GM19452 (cell line): ENCODE measurements at regions not wholly inside any gene's neighbourhood (a gene's known extent, or its start where the extent isn't known, plus 50 kb on each side); places are given as distances from the start of the nearest gene placed in this dataset.

Experiments used
- ATAC-seq: cut with Tn5 transposase; IDR thresholded peaks from one replicate; pipeline ENCODE4 v1.9.1; 2021; ENCODE audit not compliant: unreplicated experiment

GRCh38 chr11:80587906-80588305 lies 1147.1 kb upstream of the TENM4 start:
- no peak for ATAC-seq

- ATAC-seq: no peak
Measured at GRCh38 chr11:80586464-80586863, 1145.6 kb upstream of the TENM4 start.

- no peak for ATAC-seq
Measured at GRCh38 chr11:80584661-80585060, 1143.8 kb upstream of the TENM4 start.

- ATAC-seq: no peak
Measured at GRCh38 chr11:80569832-80570231, 1129.0 kb upstream of the TENM4 start.

- no peak for ATAC-seq
Measured at GRCh38 chr11:80565231-80565630, 1124.4 kb upstream of the TENM4 start.

- no peak for ATAC-seq
Measured at GRCh38 chr11:80562523-80563125, 1121.8 kb upstream of the TENM4 start.

GRCh38 chr11:80559942-80560341 lies 1119.1 kb upstream of the TENM4 start:
- ATAC-seq: no peak

GRCh38 chr11:80553565-80553964 lies 1112.7 kb upstream of the TENM4 start:
- no peak for ATAC-seq

- ATAC-seq: no peak
Measured at GRCh38 chr11:80542704-80543103, 1101.9 kb upstream of the TENM4 start.

GRCh38 chr11:80538040-80538439 lies 1097.2 kb upstream of the TENM4 start:
- ATAC-seq: no peak

- no peak for ATAC-seq
Measured at GRCh38 chr11:80533463-80533862, 1092.6 kb upstream of the TENM4 start.

- no peak for ATAC-seq
Measured at GRCh38 chr11:80532633-80533232, 1091.9 kb upstream of the TENM4 start.

GRCh38 chr11:80529726-80530125 lies 1088.9 kb upstream of the TENM4 start:
- no peak for ATAC-seq

GRCh38 chr11:80525663-80526405 lies 1085.0 kb upstream of the TENM4 start:
- no peak for ATAC-seq

GRCh38 chr11:80524349-80524748 lies 1083.5 kb upstream of the TENM4 start:
- no peak for ATAC-seq

GRCh38 chr11:80523057-80523456 lies 1082.2 kb upstream of the TENM4 start:
- no peak for ATAC-seq

- no peak for ATAC-seq
Measured at GRCh38 chr11:80521592-80521991, 1080.8 kb upstream of the TENM4 start.

- no peak for ATAC-seq
Measured at GRCh38 chr11:80520507-80520887, 1079.7 kb upstream of the TENM4 start.

- no peak for ATAC-seq
Measured at GRCh38 chr11:80519596-80520506, 1079.0 kb upstream of the TENM4 start.

- no peak for ATAC-seq
Measured at GRCh38 chr11:80517701-80518100, 1076.9 kb upstream of the TENM4 start.

GRCh38 chr11:80515097-80515496 lies 1074.3 kb upstream of the TENM4 start:
- no peak for ATAC-seq
